GM18511 (cell line): ENCODE measurements at regions not wholly inside any gene's neighbourhood (a gene's known extent, or its start where the extent isn't known, plus 50 kb on each side); places are given as distances from the start of the nearest gene placed in this dataset.

Experiments
- ATAC-seq: cut with Tn5 transposase; IDR thresholded peaks from one replicate; pipeline ENCODE4 v1.9.1; 2021; ENCODE audit warnings: mild to moderate bottlenecking, moderate library complexity; ENCODE audit not compliant: unreplicated experiment

DNA sequence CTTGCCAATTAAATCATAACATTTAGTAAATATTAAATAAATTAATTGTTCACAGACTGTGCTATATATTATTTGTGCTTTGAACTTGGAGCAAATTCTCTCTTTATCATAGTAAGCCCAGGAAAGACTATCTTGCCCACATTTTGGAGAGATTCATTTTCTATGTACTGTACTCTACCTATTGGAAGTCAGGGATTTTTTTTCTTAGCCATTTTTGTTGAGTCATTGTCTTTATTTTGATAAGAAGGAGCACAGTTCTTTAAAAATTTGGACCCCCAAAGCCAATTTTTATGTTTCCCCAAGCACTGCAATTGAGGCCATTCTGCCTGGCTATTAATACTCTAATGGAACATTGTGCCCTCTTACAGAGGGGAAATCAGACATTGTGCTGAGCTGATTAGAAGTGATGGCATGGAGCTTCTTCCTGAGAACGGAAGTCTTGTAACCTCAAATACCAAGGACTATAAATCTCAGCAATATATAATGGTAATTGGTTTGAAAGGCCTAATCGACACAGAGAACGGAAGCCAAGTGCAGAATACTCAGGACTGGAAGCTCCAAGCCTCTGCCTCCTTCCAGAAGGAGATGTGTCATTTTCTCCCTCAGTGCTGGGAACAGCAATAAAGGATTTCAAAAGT is 188.8 kb upstream of the PAPPA start:
- no peak for ATAC-seq

DNA sequence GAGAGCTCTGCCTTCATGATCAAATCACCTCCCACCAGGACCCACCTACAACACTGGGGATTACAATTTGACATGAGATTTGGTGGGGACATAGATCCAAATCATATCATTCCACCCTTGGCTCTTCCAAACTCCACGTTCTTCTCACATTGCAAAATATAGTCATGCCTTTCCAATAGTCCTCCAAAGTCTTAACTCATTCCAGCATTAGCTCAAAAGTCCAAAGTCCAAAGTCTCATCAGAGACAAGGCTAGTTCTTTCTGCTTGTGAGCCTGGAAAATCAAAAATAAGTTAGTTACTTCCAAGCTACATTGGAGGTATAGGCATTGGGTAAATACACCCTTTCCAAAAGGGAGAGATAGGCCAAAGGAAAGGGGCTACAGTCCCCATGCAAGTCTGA is 186.9 kb upstream of the PAPPA start:
- ATAC-seq = no peak

DNA sequence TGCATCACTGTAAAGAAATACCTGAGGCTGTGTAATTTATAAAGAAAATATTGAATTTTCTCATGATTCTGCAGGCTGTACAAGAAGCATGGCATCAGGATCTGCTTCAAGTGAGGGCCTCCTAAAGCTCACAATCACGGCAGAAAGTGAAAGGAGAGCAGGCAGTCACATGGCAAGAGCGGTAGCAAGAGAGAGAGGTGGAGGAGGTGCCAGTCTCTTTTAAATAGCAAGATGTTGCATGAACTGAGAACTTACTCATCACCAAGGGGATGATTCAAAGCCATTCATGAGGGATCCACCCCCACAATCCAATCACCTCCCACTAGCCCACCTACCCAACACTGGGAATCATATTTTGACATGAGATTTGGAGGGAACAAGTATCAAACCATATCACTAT is 184.5 kb upstream of the PAPPA start:
- ATAC-seq = no peak

DNA sequence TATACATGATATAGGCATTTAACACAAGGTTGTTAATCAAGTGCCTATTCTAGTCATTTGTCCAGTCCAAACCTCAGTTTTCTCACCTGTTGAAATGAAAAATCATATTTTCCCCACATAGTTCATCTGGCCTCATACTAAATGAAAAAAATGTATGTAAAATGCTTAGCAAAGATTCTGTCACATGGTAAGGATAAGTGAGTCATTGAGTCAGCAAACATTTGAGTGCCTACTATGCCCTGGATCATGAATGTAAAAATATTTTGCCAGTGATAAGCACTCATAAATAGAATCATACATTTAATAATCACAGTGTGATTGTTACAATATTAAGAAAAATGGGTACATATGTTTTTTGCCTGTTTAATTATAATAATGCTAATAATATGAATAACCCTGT is 181.2 kb upstream of the PAPPA start:
- no peak for ATAC-seq

DNA sequence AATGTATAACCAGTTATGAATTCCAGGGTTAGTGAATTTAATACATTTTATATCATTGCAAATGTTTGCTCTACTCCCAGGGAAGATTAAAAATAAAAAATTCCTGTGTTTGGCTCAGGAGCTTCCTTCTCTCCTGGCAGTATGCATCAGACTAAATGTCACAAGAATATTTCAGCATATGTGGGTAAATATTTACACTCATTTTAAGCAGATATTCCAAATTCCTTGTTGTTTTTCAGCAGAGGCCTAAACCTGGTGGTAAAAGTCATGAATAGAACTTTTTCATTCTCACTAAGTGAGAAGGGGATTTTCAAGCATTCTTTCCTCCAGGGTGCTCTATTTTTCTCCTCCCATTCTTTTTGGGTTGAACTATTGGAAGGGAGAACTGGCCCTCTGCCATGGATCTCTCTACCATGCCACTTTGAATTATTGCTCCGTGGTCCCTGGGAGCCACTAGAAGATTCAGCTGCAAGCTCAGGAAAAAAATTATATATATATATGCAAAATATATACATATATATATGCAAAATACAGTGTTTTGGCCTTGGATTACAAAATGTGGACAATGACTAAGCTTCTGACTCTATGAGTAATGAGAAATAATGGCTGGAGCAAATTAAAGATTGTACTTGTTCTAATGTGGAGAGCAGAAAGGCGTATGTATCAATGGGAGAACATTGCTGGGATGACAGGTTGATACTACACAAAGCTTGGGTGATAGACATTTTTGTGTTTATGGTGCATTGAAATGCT is 180.6 kb upstream of the PAPPA start:
- ATAC-seq = no peak

DNA sequence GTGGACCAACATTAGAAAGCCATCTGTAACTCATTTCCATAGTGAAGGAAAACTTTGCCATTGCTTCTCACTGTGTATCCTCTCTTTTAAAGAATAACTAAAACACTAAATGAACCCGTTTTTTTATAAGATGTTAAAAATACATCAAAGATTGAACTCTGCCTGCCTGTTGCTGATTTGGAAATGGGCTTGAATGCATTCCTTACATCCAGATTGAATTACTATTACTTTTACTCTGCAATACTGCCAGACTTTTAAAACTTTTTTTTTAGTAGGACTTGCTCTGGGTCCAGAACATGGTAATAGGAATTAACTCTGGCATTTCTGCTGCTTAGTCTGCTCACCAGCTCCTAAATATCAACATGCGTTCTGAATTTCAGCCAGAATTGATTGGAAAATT is 176.8 kb upstream of the PAPPA start:
- no peak for ATAC-seq

DNA sequence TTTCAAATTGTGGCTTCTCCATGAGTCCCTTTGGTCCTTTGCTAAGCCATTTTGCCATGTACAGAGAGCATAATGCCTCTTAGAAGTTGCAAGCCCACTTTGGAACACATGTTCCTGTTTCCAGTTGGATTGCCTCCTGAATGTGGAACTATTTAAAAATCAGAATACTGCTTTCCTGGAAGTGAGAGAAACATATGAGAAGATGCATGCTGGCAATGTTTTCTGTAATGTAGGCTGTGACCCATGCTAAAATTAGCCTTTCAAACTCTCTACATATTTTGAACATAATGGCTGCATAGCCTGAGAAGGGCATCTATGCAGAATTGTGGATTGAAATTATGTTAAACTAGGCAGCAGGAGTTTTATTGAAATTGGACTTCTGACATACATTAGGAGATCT is 175.5 kb upstream of the PAPPA start:
- ATAC-seq = no peak

DNA sequence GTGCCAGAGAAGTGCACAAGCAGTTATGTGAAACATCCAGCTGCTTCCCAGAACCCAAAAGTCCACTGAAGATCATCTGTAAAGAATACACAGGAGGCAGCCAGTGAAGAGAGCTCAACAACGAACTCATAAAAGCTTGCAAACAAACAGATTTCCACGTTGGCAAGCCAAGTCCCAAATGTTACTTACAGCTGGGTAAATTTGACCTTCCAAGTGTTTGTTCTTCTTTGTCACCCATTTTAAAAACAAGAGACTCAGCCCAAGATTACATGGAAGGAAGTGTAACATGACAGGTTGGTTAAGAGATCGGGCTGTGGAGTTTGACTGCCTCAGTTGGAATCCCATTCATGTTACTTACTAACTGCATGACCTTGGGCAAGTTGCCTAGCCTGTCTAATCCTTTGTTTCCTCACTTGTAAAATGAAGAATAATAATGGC is 174.9 kb upstream of the PAPPA start:
- no peak for ATAC-seq

DNA sequence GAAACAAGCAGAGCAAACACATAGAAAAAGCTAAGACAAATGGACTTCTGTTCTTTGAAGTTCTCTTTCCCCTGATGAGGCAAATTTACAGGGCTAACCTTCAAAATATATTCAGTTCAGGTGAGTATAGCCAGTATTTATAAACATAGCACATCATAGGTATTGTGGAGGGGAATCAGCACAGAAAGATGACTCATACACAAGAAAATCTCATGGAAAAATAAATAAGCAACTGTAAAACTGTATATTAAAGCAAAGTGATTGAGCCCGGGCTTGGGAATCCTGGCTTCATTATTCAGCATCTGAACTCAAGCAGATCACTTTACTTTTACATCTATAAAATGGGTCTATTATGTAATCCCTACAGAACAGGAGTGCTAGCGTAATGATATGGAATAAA is 173.5 kb upstream of the PAPPA start:
- ATAC-seq = no peak

DNA sequence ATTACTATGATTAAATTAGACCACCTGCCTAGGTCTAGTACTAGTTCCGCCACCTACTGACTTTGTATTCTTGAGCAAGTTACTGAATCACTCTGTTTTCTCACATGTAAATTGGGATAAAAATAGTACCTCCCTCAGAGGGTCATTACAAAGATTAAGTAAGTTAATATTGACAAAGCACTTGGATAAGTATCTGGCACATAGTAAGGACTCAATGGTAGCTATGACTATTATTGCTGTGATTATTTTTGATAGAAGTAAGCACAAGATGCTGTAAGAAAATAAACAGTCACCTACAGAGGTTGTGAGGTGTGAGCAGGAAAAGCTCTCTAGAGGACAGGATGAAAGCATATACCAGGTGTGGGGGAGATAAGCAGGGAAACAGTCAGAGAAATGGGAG is 173.1 kb upstream of the PAPPA start:
- ATAC-seq = no peak

DNA sequence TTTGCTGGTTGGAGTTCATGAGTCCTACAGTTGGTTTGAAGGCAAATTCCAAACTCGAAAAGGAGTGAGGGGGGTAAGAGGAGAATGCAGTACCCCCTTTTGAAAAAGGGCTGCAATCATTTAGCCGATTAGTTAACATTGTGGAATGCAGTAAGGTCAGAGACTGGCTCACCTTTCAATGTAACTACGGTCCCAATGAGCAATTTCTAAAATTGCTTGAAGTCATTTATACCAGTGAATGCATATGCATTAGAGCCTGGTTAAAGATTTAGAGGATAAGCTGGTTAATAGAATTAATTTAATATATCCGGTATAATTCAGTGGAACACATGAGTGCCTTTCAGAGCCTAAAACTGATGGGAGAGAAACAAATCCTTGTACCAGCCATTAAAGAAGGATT is 172.6 kb upstream of the PAPPA start:
- ATAC-seq = no peak

DNA sequence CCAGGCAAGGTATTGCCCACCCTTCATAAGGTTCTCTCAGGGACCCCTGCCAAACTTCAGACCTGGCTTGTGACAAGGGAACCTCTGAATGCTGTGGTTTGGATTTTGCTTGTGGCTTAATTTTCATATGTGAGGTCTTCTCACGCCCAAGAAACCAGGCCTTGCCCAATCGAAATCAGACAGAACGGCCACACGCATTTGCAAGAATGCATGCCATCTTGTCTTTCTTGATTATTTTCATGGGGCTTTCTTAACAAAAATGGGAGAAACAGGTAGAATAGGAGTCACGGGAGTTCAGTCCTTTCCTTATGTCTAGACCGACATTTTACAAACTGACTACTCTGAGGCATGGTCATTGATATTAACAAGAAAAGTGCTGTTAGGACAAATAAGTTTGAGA is 170.2 kb upstream of the PAPPA start:
- ATAC-seq = no peak

DNA sequence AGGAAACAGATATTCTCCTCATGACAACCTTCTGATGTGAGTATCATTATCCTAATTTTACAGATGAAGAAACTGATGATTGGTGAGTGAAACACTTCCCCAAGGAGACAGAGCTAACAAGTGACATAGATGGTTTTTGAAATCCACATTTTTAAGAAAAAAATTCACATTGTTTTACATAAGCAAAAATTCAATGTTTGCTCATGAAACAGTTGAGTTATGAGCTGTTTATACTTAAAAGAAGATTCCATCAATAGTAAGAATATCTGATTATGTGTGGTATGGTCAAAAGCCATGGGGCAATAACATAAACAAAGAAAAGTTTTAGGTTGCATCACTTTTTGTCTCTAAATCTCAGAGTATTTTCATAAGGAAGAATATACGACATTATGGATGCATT is 167.9 kb upstream of the PAPPA start:
- ATAC-seq = no peak

DNA sequence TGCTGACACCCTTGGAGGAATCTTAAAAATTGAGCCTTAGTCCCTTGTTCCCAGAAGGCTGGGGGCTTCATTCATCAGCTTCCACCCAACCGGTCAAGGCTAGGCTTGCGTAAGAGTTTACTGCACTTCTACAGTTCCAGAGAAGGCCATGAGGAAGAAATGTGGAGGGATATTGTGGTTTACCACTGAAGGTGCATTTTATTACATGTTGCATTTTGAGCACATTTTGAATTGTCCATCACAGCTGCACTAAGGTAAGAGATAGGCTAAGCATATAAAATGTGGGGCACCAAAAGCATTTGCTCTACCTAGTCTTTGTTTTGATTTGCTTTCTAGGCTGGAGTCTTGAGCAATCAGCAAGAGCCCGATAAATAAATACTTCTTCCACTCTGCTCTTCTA is 167.1 kb upstream of the PAPPA start:
- no peak for ATAC-seq

DNA sequence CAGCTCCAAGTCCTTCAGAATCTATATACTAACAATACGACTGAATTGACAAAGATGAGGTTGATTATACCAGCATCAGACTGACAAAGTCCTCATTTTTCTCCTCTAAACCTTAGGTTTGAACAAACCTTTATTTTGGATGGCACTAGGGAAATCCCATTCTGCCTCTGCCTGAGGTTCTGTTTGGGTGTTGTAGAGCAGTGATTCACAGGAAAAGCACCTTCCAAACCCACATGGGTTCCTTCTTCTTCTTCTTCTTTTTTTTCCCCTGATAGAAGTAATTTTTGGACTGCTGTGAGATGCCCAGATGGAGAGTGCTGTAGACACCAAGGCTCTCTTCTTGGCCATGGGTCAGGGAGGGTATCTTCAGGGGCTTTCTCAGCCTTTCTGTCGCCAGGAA is 164.9 kb upstream of the PAPPA start:
- ATAC-seq = no peak

DNA sequence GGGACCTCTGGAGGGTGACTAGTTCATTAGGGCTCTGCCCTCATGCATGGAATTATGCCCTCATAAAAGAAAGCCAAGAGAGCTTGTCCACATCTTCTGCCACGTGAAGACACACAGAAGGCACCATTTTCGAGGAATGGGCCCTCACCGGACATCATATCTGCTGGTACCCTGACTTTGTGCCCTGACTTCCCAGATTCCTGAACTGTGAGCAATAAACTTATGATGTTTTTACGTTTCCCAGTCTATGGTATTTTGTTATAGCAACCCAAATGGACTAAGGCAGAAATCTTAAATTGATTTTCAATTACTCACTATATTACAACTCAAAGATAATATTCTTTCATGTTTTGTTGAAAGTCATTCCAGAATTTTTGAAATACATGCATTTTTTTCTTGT is 163.8 kb upstream of the PAPPA start:
- ATAC-seq = no peak

DNA sequence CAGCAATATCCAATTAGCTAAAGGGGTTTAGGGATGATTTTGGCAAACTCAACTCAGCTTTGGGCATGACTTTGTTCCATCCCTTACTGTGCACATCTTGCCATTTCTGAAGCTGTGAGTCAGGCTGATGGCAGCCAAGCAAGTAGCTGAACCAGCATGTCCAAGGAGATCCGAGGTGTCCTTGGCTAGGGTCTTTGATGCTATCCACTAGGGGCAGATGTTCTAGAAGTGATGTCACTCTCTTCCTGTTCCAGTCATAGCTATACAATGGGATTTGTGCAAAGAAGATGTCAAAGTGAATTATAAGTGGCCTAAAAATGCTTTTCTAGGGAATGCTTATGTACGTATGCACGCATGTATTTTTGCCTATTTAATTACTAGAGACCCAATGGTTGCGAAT is 160.8 kb upstream of the PAPPA start:
- no peak for ATAC-seq

DNA sequence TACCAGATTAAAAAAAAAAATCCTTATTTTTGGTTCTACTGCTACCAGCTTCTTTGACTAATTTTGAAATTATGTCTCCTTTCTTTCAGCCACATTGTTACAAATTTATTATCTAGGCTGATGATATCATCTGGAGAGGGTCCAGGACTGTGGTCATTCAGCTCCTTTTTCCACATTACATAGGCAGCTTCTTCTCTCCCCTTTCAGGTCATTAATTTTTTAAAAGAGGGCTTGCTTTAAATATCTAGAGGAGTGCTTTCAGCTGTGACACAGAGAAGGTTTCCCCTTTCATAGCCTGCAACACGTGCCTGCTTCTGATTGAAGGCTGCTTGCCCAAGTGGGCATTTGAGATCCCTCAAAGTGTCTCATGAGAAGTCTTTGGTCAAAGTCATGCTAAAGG is 155.7 kb upstream of the PAPPA start:
- ATAC-seq = no peak

DNA sequence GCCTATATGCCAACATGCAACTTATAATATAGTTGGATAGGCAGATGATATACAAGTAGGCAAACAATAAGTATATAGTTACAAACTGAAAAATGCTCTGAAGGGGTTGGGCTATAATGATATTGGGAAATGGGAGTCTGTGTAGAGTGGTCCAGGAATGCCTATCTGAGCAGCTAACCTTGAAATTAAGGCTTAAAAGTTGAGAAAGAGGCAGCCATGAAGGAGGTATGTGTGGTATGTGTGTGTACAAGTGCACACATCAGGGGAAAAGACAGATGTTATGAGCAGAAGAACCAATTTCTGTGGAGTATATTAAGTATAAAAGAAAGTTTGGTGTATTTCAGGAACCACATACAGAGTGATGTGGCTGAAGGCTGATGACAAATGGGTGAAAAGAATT is 154.9 kb upstream of the PAPPA start:
- no peak for ATAC-seq

DNA sequence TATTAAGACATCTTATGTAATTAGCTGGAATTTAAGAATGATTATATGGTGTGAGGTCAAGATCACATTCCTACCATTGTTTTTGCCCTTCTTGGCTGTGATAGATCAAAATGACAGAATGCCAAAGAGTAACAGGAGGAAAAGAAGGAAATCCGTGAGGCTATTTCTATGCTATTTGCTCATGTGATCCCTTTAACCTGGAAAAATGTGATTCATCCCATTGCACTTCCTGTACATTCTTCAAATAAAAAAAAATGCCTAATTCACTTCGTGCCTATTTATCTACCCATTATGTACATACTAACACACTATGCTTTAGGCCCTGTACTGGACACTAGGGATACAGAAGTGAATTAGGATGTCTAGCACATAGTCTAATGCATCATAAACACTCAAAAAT is 154.1 kb upstream of the PAPPA start:
- ATAC-seq = no peak

DNA sequence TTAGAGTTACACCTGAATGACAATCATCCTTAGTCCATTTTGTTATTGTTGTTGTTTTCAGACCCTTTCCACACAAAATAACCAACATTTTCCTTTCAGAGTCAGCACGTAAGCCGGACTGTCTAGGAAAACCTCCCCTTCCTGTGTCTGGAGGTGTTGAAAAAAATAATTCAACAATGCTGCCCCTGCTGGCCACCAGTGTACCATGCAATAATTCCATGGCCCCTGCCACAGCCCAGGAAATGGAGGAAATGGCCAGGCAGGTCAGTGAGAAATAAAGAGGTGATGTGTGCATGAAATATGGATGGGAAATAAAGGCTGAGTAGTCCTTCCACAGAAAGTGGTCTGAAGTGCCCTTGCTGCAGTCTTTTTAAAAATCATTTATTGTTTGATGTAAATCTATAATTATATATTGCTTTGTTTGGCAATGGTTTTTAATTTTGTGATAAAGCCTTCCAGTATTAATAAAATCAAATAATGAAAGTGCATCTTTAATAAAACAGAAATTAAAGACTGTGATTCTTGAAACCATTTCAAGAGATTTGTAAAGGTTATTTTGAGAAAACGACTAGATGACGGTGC is 152.8 kb upstream of the PAPPA start:
- peak; percentile 75 for ATAC-seq

DNA sequence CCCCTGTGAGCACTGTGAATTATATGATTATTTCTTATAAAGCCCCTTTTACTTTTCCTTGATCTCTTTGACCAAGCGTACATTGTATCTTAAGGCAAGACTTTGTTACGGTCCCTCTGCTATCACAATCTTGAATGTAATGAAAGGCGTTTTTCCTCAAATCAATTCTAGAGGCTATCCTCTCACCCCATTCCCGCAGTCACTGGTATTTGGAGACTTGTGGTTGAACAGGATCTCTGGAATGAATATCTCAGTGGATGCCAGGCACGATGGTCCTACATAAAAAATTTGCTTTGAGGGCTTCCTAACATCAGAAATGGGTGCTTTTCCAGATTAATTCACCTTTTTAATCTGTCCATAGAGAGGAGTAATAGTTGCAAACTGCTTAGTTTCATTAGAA is 151.4 kb upstream of the PAPPA start:
- no peak for ATAC-seq

DNA sequence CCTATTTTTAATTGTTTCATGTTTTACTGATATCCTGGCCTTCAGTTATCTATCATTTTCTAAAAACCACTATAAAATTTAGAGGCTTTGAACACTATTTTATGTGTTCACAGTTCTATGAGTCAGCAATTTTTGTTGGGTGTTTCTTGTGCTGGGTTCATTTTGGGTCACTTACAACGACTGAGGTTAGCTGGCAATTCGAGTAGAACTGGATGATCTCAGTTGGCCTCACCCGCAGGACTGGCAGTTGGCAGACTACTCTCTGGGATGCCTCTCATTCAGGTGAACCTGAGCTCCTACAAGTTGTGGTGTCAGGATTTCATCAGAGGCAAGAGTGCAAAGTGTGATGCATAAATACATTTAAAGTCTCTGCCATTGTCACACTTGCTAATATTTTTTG is 151.0 kb upstream of the PAPPA start:
- ATAC-seq = no peak
